Fibroblast of skin of scalp (primary cell): ENCODE measurements at regions not wholly inside any gene's neighbourhood (a gene's known extent, or its start where the extent isn't known, plus 50 kb on each side); places are given as distances from the start of the nearest gene placed in this dataset.

Experiments used
- DNase-seq: peaks from one replicate; pipeline ENCODE4 v3.0.0-alpha.2; 2013

DNA sequence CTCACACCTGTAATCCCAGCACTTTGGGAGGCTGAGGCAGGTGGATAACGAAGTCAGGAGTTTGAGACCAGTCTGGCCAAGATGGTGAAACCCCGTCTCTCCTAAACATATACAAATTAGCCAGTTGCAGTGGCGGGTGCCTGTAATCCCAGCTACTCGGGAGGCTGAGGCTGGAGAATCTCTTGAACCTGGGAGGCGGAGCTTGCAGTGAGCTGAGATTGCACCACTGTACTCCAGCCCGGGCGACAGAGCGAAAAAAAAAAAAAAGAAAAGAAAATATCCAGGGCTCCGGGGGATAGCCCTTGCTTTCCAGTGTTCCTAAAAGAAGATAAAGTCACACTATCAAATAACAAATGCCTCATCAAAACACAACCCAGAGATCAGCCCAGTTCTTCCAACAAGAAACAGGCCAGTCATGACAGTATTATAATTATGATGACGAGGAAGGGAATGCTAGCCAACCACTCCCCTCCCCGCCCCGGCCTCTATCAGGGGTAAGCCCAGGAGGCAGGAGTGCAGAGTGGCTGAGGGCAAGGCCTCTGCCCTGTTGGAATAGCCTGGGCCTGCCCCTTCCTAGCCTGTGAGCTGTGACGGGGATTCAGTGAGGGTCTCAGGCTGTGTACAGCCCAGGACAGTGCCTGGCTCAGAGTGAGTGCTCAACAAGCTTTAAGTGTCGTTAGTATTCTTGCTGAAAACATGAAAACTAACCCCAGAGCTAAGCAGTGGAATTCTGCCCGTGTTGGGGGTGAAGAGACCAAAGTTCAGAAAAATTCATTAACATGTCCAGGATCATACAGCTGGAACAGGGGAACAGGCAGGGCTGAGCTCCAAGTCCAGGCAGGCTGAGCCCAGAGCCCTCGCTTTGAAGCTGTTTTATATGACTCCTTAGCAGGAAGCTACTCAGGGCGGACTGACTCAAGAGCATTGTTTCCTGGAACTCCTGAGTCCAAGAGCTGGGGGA lies 54.3 kb downstream of the FAM241B start:
- DNase-seq, result peak; percentile 13

DNA sequence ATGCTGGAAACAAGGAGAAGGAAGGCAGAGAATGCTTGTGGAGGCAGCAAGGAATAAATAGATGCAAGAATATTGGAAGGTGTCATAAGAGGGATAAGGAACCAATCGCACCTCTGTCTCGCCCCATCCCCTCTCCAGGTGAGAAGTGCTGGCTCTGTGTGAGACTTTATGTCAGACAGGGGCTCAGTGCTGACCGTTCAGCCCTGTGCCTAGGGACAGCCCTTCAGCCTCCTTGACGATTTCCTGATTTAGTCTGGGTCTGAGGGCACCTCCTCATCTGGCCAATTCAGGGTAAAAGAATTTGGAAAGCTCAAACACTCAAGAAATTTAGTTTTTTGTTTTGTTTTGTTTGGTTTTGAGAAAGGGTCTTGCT lies 54.9 kb downstream of the FAM241B start:
- no peak for DNase-seq

DNA sequence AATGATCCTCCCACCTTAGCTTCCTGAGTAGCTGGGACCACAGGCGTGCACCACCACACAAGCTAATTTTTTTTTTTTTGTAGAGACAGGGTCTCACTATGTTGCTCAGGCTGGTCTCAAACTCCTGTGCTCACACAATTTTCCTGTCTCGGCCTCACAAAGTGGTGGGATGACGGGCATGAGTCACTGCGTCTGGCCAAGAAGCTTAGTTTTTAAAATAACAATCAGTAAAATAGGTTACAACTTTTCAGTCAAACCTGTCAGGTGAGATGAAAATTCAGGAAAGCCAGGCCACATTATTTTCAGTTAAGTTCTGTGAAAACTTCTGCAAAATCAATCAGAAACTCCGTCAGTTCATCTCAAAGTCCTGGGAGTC lies 55.4 kb downstream of the FAM241B start:
- DNase-seq, result no peak

DNA sequence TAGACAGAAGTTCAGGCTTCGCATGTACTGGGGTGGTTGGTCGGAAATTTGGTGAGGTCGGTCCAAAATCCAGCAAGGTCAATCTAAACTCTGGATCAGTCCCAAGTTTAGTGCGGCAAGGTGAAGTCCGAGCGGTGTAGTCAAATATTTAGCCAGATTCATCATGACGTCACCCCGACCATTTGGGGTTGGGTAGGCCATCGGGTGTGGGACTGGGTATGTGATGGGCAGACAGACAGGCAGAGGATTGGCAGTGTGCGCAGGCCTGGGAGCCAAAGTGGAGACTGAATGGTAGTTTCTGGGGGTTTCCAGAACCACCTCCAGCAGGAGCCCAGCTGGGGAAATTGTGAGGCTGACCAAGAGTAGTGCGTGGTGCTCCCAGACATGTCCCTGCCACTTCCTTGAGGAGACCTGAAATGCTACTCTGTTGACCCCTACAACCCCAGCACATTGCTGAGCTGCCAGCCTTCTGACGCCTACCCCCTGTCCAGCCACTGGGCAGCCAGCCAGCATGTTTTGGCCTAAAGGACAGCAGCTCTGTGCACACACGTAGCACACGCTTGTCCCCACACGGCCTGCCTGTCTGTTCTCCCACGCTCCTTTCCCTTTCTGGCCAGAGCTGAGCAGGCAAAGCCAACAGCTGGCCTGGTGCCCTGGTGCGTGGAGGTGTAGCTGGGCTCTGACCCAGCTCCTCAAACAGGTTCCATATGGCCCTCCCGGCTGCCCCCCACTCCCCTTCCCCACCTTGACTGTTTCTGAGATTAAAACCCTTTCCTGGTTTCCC lies 55.9 kb downstream of the FAM241B start:
- DNase-seq, result peak; percentile 13

GRCh38 chr10:69686866-69687265 lies 56.8 kb downstream of the FAM241B start:
- DNase-seq, result no peak

DNA sequence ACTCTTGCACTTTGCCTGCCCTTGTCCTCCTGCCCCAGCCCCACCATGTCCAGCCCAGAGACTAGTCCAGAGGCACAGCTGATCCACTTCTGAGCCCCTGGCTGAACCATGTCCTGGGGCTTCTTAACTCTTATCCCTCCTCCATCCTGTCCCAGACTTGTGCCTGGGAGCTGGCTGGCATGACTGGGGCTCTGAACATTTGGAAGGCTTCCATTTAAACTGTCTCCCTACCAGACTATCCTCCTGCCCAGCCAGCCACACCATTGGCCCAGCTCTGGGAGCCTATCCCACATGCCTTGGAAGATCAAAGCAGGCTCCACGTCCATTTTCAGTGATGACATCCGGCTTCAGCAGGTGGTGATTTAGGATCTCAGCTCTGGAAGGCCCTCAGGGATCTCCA lies 57.4 kb downstream of the FAM241B start:
- no peak for DNase-seq

DNA sequence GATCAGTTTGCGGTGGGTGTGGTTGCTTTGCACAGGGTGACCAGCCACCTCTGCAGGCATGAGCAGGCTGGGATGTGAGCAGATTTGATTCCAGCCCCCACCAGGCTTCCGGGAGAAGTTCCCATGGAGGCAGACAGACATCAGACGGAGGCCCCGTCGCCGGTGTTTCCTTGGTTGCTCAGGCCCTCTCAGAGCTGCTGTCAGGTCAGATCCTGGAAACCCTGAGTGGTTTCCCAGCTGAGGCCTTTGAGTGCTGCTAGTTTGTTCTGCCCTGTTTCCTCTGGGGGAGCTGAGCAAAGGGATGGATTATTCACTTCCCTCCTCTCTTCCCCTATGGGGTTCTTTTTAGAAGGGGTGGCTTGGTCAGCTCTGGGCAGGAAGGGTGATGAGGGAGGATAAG lies 62.2 kb downstream of the FAM241B start:
- no peak for DNase-seq

- no peak for DNase-seq
Measured at GRCh38 chr10:69692891-69693290, 62.8 kb downstream of the FAM241B start.

DNA sequence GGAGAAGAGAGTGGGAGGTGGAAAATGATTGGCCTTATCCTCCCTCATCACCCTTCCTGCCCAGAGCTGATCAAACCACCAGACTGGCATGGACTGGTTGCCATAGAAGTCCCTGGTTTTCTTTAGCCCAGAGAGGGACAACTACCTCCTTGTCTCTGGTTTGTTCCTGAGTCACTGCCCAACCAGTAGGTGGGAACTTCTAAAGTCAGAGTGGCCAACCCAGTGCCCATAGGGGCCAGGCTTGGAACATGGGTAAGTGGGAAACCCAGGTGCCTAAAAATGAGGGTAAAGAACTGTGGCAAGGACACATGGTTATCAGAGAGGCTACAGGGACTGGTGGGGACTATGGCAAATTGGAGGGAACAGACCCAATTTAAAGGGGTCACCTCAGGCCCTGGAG lies 63.8 kb downstream of the FAM241B start:
- DNase-seq, result no peak

DNA sequence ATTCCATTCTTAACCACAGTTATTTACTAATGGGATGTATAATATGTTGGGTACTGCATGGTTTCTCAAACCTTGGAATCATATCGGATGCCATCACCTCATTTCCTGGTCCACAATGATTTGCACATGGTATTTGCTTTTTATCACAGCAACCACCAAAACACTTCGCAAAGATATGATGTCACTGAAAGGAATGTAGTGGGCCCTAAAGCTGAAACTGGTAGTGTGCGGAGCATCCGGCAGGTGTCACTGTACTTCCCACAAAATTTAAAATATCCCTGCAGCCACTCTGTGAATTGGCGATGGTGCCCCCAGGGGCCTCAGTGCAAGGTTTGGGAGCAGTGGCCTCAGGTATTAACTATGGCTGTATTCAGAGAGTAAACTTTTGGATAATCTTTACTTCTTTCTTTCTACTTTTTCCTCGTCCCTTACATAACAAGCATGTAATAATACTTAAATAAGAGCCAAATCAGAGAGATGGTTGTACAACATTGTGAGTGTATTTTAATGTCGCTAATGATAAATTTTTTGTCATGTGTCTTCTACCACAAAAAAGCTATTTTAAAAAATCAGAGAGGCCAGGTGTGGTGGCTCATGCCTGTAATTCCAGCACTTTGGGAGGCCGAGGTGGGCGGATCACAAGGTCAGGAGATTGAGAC lies 66.2 kb downstream of the FAM241B start:
- DNase-seq, result peak; percentile 91

GRCh38 chr10:69697006-69697405 lies 67.0 kb downstream of the FAM241B start:
- DNase-seq, result no peak

GRCh38 chr10:69703256-69703655 lies 73.2 kb downstream of the FAM241B start:
- peak; percentile 80 for DNase-seq

DNA sequence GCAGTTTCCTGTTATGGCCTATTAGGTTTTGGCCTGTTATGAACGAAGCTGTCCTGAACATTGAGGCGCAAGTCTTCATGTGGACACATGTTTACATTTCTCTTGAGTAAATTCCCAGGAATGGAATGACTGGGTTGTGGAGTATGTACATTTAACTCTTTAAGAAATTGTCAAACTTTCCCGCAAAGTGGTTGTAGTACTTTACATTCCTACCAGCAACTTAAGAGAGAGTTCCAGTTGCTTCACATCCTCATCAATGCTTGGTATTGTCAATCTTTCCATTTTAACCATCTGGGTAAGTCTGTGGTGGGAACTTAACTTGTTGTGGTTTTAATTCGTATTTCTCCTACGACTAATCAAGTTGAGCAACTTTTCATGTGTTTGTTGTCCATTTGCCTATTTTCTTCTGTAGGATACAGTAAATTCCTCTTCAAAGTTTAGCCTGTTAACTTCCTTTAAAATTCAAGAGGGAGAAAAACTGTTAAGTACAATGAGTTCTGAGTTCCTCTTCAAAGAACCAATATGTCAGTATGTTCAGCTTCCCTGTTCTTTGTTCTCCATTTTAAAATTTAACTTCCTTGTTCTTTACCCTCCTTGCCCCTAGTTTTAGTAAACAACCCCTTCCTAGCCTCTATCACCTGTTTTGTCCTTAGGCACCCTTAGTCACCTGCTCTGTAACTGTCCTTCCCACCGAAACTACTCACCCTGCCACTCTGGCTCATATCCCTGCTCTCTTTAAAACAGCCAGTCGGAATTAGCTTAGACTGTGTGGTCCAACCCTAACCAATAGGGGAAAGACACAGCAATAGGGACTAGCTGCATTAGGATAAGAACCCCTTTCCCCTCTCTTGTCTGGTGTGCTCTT lies 74.0 kb downstream of the FAM241B start:
- DNase-seq, result peak; percentile 96

- DNase-seq, result no peak
Measured at GRCh38 chr10:69709366-69709941, 79.4 kb downstream of the FAM241B start.

GRCh38 chr10:69710008-69710888 lies 80.2 kb downstream of the FAM241B start:
- DNase-seq, result no peak

DNA sequence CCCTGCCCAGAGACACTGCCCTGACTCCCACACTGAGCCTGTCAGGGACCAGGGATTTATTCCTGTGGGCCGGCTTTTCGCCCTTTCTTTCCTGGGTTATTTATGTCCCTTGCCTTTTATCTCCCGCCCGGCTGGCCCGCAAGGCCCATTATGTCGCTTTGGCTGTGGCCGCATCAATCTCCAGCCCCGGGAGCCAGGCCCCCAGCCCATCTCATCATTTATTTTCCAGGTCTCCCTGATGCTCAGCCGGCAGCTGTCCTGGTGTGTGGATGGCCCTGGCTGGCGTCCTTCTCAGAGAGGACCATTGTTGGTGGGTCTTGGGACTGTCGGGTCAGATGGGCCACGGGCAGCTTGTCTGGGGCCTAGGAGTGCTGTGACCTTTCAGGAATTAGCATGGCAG lies 82.3 kb downstream of the FAM241B start:
- no peak for DNase-seq

- DNase-seq, result no peak
Measured at GRCh38 chr10:69714572-69714971, 84.5 kb downstream of the FAM241B start.

DNA sequence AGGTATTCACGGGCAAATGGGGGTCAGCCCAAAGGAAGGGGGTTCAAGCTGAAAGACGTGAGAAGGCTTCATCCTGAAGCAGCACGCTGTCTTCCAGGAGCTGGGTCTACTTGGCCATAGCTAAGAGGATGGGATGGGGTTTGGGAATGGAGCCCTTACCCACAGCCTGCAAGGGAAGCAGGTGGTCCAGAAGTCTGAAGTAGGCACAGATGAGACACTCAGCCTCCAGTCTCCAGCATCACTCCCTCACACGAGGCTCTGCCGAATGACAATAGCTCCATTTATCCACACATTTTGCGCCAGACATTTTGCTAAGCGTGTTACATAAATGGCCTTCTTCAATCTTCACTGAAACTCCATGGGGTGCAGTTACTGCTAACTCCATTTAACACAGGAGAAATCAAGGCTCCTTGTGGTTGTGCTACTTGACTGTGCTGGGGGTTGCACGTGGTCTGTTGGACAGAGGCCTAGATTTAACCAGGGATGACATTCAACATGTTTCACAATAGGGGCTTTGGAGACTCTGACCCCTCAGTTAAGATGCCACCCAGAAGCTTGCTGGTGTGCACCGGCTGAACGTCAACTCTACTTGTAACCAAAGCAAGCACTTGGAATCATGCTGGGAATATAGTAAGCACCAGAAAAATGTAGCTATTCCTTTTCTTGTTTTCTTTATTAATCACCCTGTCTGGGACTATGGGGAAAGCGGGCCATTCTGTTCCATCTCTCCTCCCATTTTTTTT lies 85.3 kb downstream of the FAM241B start:
- peak; percentile 95 for DNase-seq

DNA sequence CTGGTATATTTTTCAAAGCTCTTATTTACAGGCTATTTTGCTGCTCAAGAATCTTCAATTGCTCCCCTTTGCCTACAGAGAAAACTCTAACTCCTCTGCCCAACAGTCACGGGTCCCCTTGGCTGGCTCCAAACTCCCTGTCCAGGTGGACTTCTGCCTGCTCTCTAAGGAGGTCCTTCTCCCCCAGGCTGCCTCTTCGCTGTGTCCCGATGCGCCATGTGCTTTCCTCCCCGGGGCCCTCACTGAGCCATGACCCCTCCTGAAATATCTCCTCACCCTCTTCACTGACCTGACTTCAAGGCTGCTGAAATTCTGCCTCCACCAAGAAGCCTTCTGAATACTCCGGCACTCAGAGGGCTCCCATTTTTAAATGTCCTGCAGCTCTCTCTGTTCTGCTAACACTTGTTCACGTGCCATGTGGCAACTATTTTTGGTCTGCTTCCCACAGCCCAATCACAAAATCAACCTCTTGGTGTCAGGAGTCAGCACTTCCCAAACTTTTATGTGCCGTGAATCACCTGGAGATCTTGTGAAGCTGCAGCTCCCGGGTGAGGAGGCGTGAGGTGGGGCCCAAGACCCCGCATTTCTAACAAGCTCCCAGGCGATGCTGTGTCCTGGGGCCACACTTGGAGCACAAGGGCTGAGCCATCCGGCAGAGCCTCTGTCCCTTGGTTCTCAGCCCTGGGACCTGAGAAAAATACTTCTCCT lies 85.7 kb upstream of the COL13A1 start:
- no peak for DNase-seq
